MCF 10A (cell line): ENCODE measurements at regions not wholly inside any gene's neighbourhood (a gene's known extent, or its start where the extent isn't known, plus 50 kb on each side); places are given as distances from the start of the nearest gene placed in this dataset.

Experiments
- BruUV-seq: library from RNA; stranded (reverse); fragments of 400-500 nt; replicated peaks from 2 replicates; lab custom pipeline; 2021; lab: Mats Ljungman, UMichigan
- CTCF ChIA-PET: fragments of 300-600 bp; sonication (Branson Sonifier 250); formaldehyde crosslinking; extraction: SDS; loops from one replicate; lab custom pipeline; 2021; ENCODE audit warnings: antibody characterized with exemption, inconsistent platforms; lab: Yijun Ruan, JAX
- POLR2A ChIA-PET: fragments of 300-600, 350-650 bp; sonication (Branson Sonifier 250); formaldehyde crosslinking; extraction: SDS; loops from one replicate; lab custom pipeline; 2020; ENCODE audit warnings: antibody characterized with exemption, inconsistent platforms; lab: Yijun Ruan, JAX
- DNase-seq: peaks from one replicate; pipeline ENCODE4 v3.0.0-alpha.2; 2018; ENCODE audit not compliant: unreplicated experiment
- H3K27ac Mint-ChIP-seq: one replicate; pipeline ENCODE4 v1.8.0; 2022; ENCODE audit warnings: mild to moderate bottlenecking, low read depth, mixed read lengths; ENCODE audit not compliant: unreplicated experiment
- H3K27me3 Mint-ChIP-seq: one replicate; pipeline ENCODE4 v1.8.0; 2022; ENCODE audit warnings: mixed read lengths; ENCODE audit not compliant: insufficient read depth, unreplicated experiment
- H3K36me3 Mint-ChIP-seq: one replicate; pipeline ENCODE4 v1.8.0; 2022; ENCODE audit warnings: mild to moderate bottlenecking, moderate library complexity, mixed read lengths; ENCODE audit not compliant: insufficient read depth, unreplicated experiment
- H3K4me1 Mint-ChIP-seq: one replicate; pipeline ENCODE4 v1.8.0; 2022; ENCODE audit warnings: mixed read lengths; ENCODE audit not compliant: insufficient read depth, unreplicated experiment
- H3K4me3 Mint-ChIP-seq: one replicate; pipeline ENCODE4 v1.8.0; 2022; ENCODE audit warnings: mild to moderate bottlenecking, moderate library complexity, mixed read lengths; ENCODE audit not compliant: unreplicated experiment
- H3K9me3 Mint-ChIP-seq: one replicate; pipeline ENCODE4 v1.8.0; 2022; ENCODE audit warnings: mixed read lengths; ENCODE audit not compliant: unreplicated experiment
- CTCF ChIP-seq: fragments of 200-600 bp; IDR thresholded peaks from one replicate; pipeline ENCODE4 v1.8.0; 2022; ENCODE audit warnings: antibody characterized with exemption, mild to moderate bottlenecking; ENCODE audit not compliant: unreplicated experiment
- intact Hi-C: fragments of 100-400 bp; cut with micrococcal nuclease; formaldehyde crosslinking; loops from 2 replicates; pipeline ENCODE4 v1.14.1; 2022

GRCh38 chr13:91078093-91078679 lies 269.3 kb upstream of the MIR17HG start:
- no peaks in the 10 kb centered on the region for H3K36me3 Mint-ChIP-seq
- H3K27ac Mint-ChIP-seq, result no peak overlapping the region
- intact Hi-C loops, result loop anchor here (1.0 to 2.0 kb wide), 2 partner anchors 107 to 169 kb away; no protein-coding TSS in a partner anchor
- H3K4me3 Mint-ChIP-seq, result no peak overlapping the region
- POLR2A ChIA-PET, result no interaction called here
- CTCF ChIA-PET, result interaction anchor here (0.7 to 2.2 kb wide), 10 partner anchors 12 to 1018 kb away, joined by 3 to 16 read pairs (median 4); no protein-coding TSS in a partner anchor
- TF ChIP-seq CTCF, result peak; percentile 17
- H3K9me3 Mint-ChIP-seq, result no peaks in the 10 kb centered on the region
- peak; percentile 36 for DNase-seq
- H3K4me1 Mint-ChIP-seq, result no peaks in the 10 kb centered on the region
- no TSS peak for BruUV-seq
- peaks cover 60% of the 10 kb centered on the region for H3K27me3 Mint-ChIP-seq

DNA sequence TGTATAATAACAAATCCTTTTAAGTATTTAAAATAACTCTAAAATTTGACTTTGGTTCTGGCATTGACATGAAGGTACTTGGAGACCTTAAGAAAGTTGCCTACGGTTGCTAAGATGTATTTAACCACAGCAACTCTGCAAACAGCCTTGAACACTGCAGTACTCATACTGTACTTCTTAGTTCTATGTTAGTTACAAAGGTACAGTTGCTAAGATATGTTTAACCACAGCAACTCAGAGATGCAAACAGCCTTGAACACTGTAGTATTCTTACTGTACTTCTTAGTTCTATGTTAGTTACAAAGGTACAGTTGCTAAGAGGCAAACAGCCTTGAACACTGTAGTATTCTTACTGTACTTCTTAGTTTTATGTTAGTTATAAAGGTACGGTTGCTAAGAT lies 268.3 kb upstream of the MIR17HG start:
- no peaks in the 10 kb centered on the region for H3K4me1 Mint-ChIP-seq
- ChIA-PET CTCF (interaction anchor here (0.7 to 2.2 kb wide), 3 partner anchors 13 to 169 kb away, joined by 3 to 16 read pairs (median 3); no protein-coding TSS in a partner anchor), POLR2A (no interaction called here)
- peaks cover 60% of the 10 kb centered on the region for H3K27me3 Mint-ChIP-seq
- H3K4me3 Mint-ChIP-seq, result no peak overlapping the region
- H3K36me3 Mint-ChIP-seq, result no peaks in the 10 kb centered on the region
- no peak for TF ChIP-seq CTCF
- BruUV-seq, result no TSS peak
- H3K9me3 Mint-ChIP-seq, result no peaks in the 10 kb centered on the region
- H3K27ac Mint-ChIP-seq, result no peak overlapping the region
- no peak for DNase-seq
- intact Hi-C loops, result loop anchor here (2.0 kb wide), 1 partner anchor 168 kb away; no protein-coding TSS in a partner anchor

DNA sequence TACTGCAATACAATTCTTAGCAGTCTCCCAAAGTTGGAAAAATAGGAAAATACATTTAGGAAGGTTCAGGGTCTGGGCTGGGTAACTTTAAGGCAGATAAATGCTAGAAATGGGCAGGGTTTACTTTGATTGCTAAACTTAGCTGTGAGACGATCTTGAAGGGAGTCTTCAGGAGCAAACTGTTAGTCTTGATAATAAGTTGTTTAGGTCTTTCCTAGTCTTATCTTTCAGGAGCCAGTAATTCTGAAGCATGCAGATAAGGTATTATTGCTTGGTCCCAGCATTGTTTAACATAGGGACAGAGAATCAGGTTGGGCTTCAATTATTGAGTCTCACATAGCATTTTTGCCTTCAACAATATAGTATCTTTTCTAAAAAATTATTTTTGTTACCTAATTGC lies 262.4 kb upstream of the MIR17HG start:
- DNase-seq, result no peak
- ChIA-PET POLR2A (no interaction called here), CTCF (interaction anchor here (0.8 kb wide), 1 partner anchor 52 kb away, joined by 3 read pairs; no protein-coding TSS in a partner anchor)
- Mint-ChIP-seq H3K4me3 (no peak overlapping the region), H3K27me3 (peaks cover 55% of the 10 kb centered on the region), H3K9me3 (no peaks in the 10 kb centered on the region), H3K36me3 (no peaks in the 10 kb centered on the region), H3K27ac (no peak overlapping the region), H3K4me1 (no peaks in the 10 kb centered on the region)
- no TSS peak for BruUV-seq
- TF ChIP-seq CTCF, result no peak
- intact Hi-C loops, result no loop called here

- Mint-ChIP-seq H3K9me3 (no peaks in the 10 kb centered on the region), H3K4me1 (no peaks in the 10 kb centered on the region), H3K36me3 (no peaks in the 10 kb centered on the region), H3K4me3 (no peak overlapping the region), H3K27me3 (peaks cover 35% of the 10 kb centered on the region), H3K27ac (no peak overlapping the region)
- ChIA-PET POLR2A (no interaction called here), CTCF (no interaction called here)
- no peak for TF ChIP-seq CTCF
- DNase-seq, result no peak
- BruUV-seq, result no TSS peak
- intact Hi-C loops, result no loop called here
Measured at GRCh38 chr13:91086936-91087716, 260.4 kb upstream of the MIR17HG start.
